Chondrocyte (in vitro differentiated cells): ENCODE measurements at regions not wholly inside any gene's neighbourhood (a gene's known extent, or its start where the extent isn't known, plus 50 kb on each side); places are given as distances from the start of the nearest gene placed in this dataset.
A peak's percentile ranks its signal among the peaks of the same experiment; 100 is the strongest.

Experiments
- DNase-seq: peaks from one replicate; pipeline ENCODE4 v3.0.0; 2021; ENCODE audit warnings: mixed read lengths, low spot score
- H3K27ac Mint-ChIP-seq: one replicate; pipeline ENCODE4 v1.8.0; 2021; ENCODE audit warnings: mild to moderate bottlenecking, moderate library complexity, mixed read lengths; ENCODE audit not compliant: unreplicated experiment
- H3K27me3 Mint-ChIP-seq: 2 replicates; pipeline ENCODE4 v1.8.0; 2021; ENCODE audit warnings: low read depth, mixed read lengths
- H3K36me3 Mint-ChIP-seq: 2 replicates; pipeline ENCODE4 v1.8.0; 2021; ENCODE audit warnings: low read depth, mixed read lengths
- H3K4me1 Mint-ChIP-seq: 2 replicates; pipeline ENCODE4 v1.8.0; 2021; ENCODE audit warnings: low read depth, mild to moderate bottlenecking, mixed read lengths
- H3K4me3 Mint-ChIP-seq: one replicate; pipeline ENCODE4 v1.8.0; 2021; ENCODE audit warnings: mild to moderate bottlenecking, moderate library complexity, mixed read lengths; ENCODE audit not compliant: unreplicated experiment
- H3K9me3 Mint-ChIP-seq: 2 replicates; pipeline ENCODE4 v1.8.0; 2021; ENCODE audit warnings: low read depth, mixed read lengths
- CTCF ChIP-seq: fragments of 200-600 bp; sonication (generic); IDR thresholded peaks from 2 replicates; pipeline ENCODE4 v1.5.0; 2021; ENCODE audit warnings: antibody characterized with exemption, mild to moderate bottlenecking, moderate library complexity

- Mint-ChIP-seq H3K4me3 (no peak overlapping the region), H3K27me3 (peaks cover 7% of the 10 kb centered on the region), H3K27ac (no peak overlapping the region), H3K9me3 (peaks cover 9% of the 10 kb centered on the region), H3K4me1 (no peaks in the 10 kb centered on the region), H3K36me3 (peaks cover 2% of the 10 kb centered on the region)
- no peak for TF ChIP-seq CTCF
- DNase-seq, result no peak
Measured at GRCh38 chr15:80328496-80328895, 75.7 kb upstream of the ARNT2 start.

GRCh38 chr15:80331886-80332406 is 72.2 kb upstream of the ARNT2 start:
- no peak for TF ChIP-seq CTCF

GRCh38 chr15:80333261-80333660 is 70.9 kb upstream of the ARNT2 start:
- TF ChIP-seq CTCF, result no peak
- DNase-seq, result no peak
- Mint-ChIP-seq H3K9me3 (peaks cover 16% of the 10 kb centered on the region), H3K36me3 (peaks cover 2% of the 10 kb centered on the region), H3K27me3 (peaks cover 24% of the 10 kb centered on the region), H3K4me1 (no peaks in the 10 kb centered on the region), H3K27ac (no peak overlapping the region), H3K4me3 (no peak overlapping the region)

More at GRCh38 chr15:80331886-80332406, 72.2 kb upstream of the ARNT2 start:
- H3K36me3 Mint-ChIP-seq, result peaks cover 2% of the 10 kb centered on the region
- no peak overlapping the region for H3K27ac Mint-ChIP-seq
- H3K27me3 Mint-ChIP-seq, result peaks cover 17% of the 10 kb centered on the region
- no peak overlapping the region for H3K4me3 Mint-ChIP-seq
- DNase-seq, result peak; percentile 90
- H3K9me3 Mint-ChIP-seq, result peaks cover 16% of the 10 kb centered on the region
- no peaks in the 10 kb centered on the region for H3K4me1 Mint-ChIP-seq

- H3K4me3 Mint-ChIP-seq, result no peak overlapping the region
- H3K27me3 Mint-ChIP-seq, result peaks cover 25% of the 10 kb centered on the region
- H3K27ac Mint-ChIP-seq, result no peak overlapping the region
- peaks cover 2% of the 10 kb centered on the region for H3K36me3 Mint-ChIP-seq
- DNase-seq, result no peak
- peaks cover 16% of the 10 kb centered on the region for H3K9me3 Mint-ChIP-seq
- no peak for TF ChIP-seq CTCF
- no peaks in the 10 kb centered on the region for H3K4me1 Mint-ChIP-seq
Measured at GRCh38 chr15:80334521-80334920, 69.7 kb upstream of the ARNT2 start.

- Mint-ChIP-seq H3K27ac (no peak overlapping the region), H3K4me1 (peaks cover 3% of the 10 kb centered on the region), H3K27me3 (peaks cover 54% of the 10 kb centered on the region), H3K9me3 (peaks cover 12% of the 10 kb centered on the region), H3K4me3 (no peak overlapping the region), H3K36me3 (peaks cover 2% of the 10 kb centered on the region)
- TF ChIP-seq CTCF, result no peak
- DNase-seq, result no peak
Measured at GRCh38 chr15:80339601-80340000, 64.6 kb upstream of the ARNT2 start.
